Loucy (cell line): ENCODE measurements at regions not wholly inside any gene's neighbourhood (a gene's known extent, or its start where the extent isn't known, plus 50 kb on each side); places are given as distances from the start of the nearest gene placed in this dataset.

Source experiments
- H2AFZ ChIP-seq: fragments of 200-600 bp; sonication (generic); 2 replicates; pipeline ENCODE4 v1.6.0; 2016; ENCODE audit warnings: antibody characterized with exemption, mild to moderate bottlenecking, low read length, moderate library complexity
- H3F3A ChIP-seq: fragments of 200-600 bp; 2 replicates; pipeline ENCODE4 v1.6.0; 2016; ENCODE audit warnings: antibody characterized with exemption, low read depth, mild to moderate bottlenecking
- H3K27me3 ChIP-seq: fragments of 200-600 bp; sonication (generic); 2 replicates; pipeline ENCODE4 v1.6.1; 2014; ENCODE audit warnings: low read length, mild to moderate bottlenecking; ENCODE audit not compliant: insufficient read depth, poor library complexity, severe bottlenecking
- H3K36me3 ChIP-seq: fragments of 200-600 bp; sonication (generic); 2 replicates; pipeline ENCODE4 v1.6.1; 2016; ENCODE audit warnings: low read length; ENCODE audit not compliant: insufficient read depth
- H3K4me1 ChIP-seq: fragments of 200-600 bp; sonication (generic); 2 replicates; pipeline ENCODE4 v1.5.1; 2014; ENCODE audit warnings: low read length, mild to moderate bottlenecking; ENCODE audit not compliant: insufficient read depth, poor library complexity, severe bottlenecking
- H3K4me2 ChIP-seq: fragments of 200-600 bp; sonication (generic); 2 replicates; pipeline ENCODE4 v1.6.0; 2014; ENCODE audit warnings: antibody characterized with exemption, low read length, low read depth, mild to moderate bottlenecking; ENCODE audit not compliant: poor library complexity, severe bottlenecking
- H3K4me3 ChIP-seq: fragments of 200-600 bp; sonication (generic); 2 replicates; pipeline ENCODE4 v1.5.1; 2014; ENCODE audit warnings: low read length, mild to moderate bottlenecking, mixed read lengths; ENCODE audit not compliant: poor library complexity, severe bottlenecking
- H3K79me2 ChIP-seq: fragments of 200-600 bp; sonication (generic); 2 replicates; pipeline ENCODE4 v1.6.1; 2014; ENCODE audit warnings: low read length; ENCODE audit not compliant: insufficient read depth
- H3K9ac ChIP-seq: fragments of 200-600 bp; sonication (generic); 2 replicates; pipeline ENCODE4 v1.6.0; 2014; ENCODE audit warnings: mild to moderate bottlenecking, low read depth, low read length, moderate library complexity; ENCODE audit not compliant: poor library complexity, severe bottlenecking
- H3K9me2 ChIP-seq: fragments of 200-600 bp; sonication (generic); replicated peaks from 2 replicates; pipeline ENCODE4 v1.6.1; 2016; ENCODE audit warnings: low read depth, low read length, mixed read lengths
- H3K9me3 ChIP-seq: fragments of 200-600 bp; sonication (generic); 2 replicates; pipeline ENCODE4 v1.6.1; 2014; ENCODE audit warnings: mild to moderate bottlenecking, antibody characterized with exemption, low read length, low read depth; ENCODE audit not compliant: insufficient read depth
- H4K20me1 ChIP-seq: fragments of 200-600 bp; sonication (generic); 2 replicates; pipeline ENCODE4 v1.6.0; 2014; ENCODE audit warnings: antibody characterized with exemption, low read length, mild to moderate bottlenecking; ENCODE audit not compliant: insufficient read depth, poor library complexity, severe bottlenecking
- EZH2phosphoT487 ChIP-seq: fragments of 200-600 bp; IDR thresholded peaks from 2 replicates; pipeline ENCODE4 v1.6.1; 2018; ENCODE audit warnings: antibody characterized with exemption, mild to moderate bottlenecking, moderate library complexity, borderline replicate concordance
- TF ChIP-seq, protein P1 (sequence below): fragments of 200-600 bp; sonication (generic); conservative IDR thresholded peaks from 2 replicates; pipeline ENCODE4 v1.5.1; 2014; ENCODE audit warnings: mild to moderate bottlenecking, antibody characterized with exemption, low read length

DNA sequence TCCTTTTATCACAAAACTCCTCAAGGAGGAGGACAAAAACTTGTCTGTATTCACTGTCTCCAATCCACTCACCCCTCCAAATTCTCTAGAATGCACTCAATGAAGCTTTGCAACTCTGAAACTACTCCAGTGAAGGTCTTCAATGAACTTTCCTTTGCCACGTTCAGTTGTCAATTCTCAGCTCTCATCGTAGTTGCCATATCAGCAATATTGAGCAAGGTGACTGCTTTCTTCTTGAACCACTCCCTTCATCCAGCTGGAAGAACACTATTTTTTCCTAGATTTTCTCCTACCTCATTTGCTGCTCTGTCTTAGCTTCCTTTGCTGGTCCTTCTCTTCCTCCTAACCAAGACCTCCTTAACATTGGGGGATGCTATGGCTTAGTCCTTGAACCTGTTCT is 191.8 kb downstream of the KDR start:
- no peaks in the 10 kb centered on the region for H3K27me3 ChIP-seq
- H3F3A ChIP-seq: no peaks in the 10 kb centered on the region
- no peak overlapping the region for H3K9ac ChIP-seq
- no peak overlapping the region for H3K4me2 ChIP-seq
- no peak overlapping the region for H3K4me3 ChIP-seq
- no peak for TF ChIP-seq EZH2phosphoT487
- TF ChIP-seq, protein P1, sequence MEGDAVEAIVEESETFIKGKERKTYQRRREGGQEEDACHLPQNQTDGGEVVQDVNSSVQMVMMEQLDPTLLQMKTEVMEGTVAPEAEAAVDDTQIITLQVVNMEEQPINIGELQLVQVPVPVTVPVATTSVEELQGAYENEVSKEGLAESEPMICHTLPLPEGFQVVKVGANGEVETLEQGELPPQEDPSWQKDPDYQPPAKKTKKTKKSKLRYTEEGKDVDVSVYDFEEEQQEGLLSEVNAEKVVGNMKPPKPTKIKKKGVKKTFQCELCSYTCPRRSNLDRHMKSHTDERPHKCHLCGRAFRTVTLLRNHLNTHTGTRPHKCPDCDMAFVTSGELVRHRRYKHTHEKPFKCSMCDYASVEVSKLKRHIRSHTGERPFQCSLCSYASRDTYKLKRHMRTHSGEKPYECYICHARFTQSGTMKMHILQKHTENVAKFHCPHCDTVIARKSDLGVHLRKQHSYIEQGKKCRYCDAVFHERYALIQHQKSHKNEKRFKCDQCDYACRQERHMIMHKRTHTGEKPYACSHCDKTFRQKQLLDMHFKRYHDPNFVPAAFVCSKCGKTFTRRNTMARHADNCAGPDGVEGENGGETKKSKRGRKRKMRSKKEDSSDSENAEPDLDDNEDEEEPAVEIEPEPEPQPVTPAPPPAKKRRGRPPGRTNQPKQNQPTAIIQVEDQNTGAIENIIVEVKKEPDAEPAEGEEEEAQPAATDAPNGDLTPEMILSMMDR: no peak
- H3K36me3 ChIP-seq: no peaks in the 10 kb centered on the region
- no peaks in the 10 kb centered on the region for H3K9me3 ChIP-seq
- H4K20me1 ChIP-seq: no peaks in the 10 kb centered on the region
- no peaks in the 10 kb centered on the region for H3K9me2 ChIP-seq
- H2AFZ ChIP-seq: no peak overlapping the region
- H3K79me2 ChIP-seq: no peaks in the 10 kb centered on the region
- H3K4me1 ChIP-seq: peaks cover 39% of the 10 kb centered on the region

- Histone ChIP-seq H3K4me2 (no peak overlapping the region), H3K36me3 (no peaks in the 10 kb centered on the region), H3F3A (no peaks in the 10 kb centered on the region), H3K4me1 (peaks cover 16% of the 10 kb centered on the region), H3K9me2 (no peaks in the 10 kb centered on the region), H4K20me1 (no peaks in the 10 kb centered on the region), H3K27me3 (no peaks in the 10 kb centered on the region), H3K9ac (no peak overlapping the region), H2AFZ (peak overlapping the region; percentile 62), H3K4me3 (no peak overlapping the region), H3K9me3 (peaks cover 5% of the 10 kb centered on the region), H3K79me2 (no peaks in the 10 kb centered on the region)
- no peak for TF ChIP-seq EZH2phosphoT487
- TF ChIP-seq, protein P1: no peak
Observed at GRCh38 chr4:54930226-54930625, 195.2 kb downstream of the KDR start.

GRCh38 chr4:54929459-54929858 is 195.9 kb downstream of the KDR start:
- Histone ChIP-seq H3K9ac (no peak overlapping the region), H3K36me3 (no peaks in the 10 kb centered on the region), H2AFZ (no peak overlapping the region), H4K20me1 (no peaks in the 10 kb centered on the region), H3K9me3 (peaks cover 10% of the 10 kb centered on the region), H3K4me3 (no peak overlapping the region), H3K27me3 (no peaks in the 10 kb centered on the region), H3F3A (no peaks in the 10 kb centered on the region), H3K9me2 (no peaks in the 10 kb centered on the region), H3K79me2 (no peaks in the 10 kb centered on the region), H3K4me2 (no peak overlapping the region), H3K4me1 (peaks cover 9% of the 10 kb centered on the region)
- TF ChIP-seq, protein P1: no peak
- no peak for TF ChIP-seq EZH2phosphoT487
